Heart left ventricle (tissue), 13 donors: ENCODE measurements at regions not wholly inside any gene's neighbourhood (a gene's known extent, or its start where the extent isn't known, plus 50 kb on each side); places are given as distances from the start of the nearest gene placed in this dataset.

Experiments
- POLR2A ChIP-seq, 2 donors: fragments of 450-650 bp; IDR thresholded peaks; one replicate each; pipeline ENCODE4 v1.6.1; 2017; ENCODE audit warnings: antibody characterized with exemption in 2 of 2, mild to moderate bottlenecking in 2 of 2, moderate library complexity in 2 of 2
- TF ChIP-seq, protein P1 (sequence below), 12 donors: fragments of 200-600 bp; sonication (generic) in 4 of 12; IDR thresholded peaks; one replicate each; pipeline versions ENCODE4 v1.5.0 to v1.8.0; 2018 to 2022; ENCODE audit warnings: antibody characterized with exemption in 12 of 12, mild to moderate bottlenecking in 5 of 12
- donor health status: ischemic (EF 13 %, LVEDD 7.1; RV severe dilation, severe dysfunction).
- donor health status: DM: no; HTN: yes; CAD: no.
- donor health status: DM: no; HTN: no; CAD: no.
- donor health status: ischemic (EF 25% LVEDD 6.9; RV normal size, moderate dysfunction).
- donor health status: ischemic (EF 25% LVEDD 5.7; RV mildly dilated, moderate dysfunction).
- donor health status: ischemic (EF 35%, LVEDD 5.7; RV mildly dilated, moderate dysfunction).
- donor health status: nonischemic (EF 11% LVEDD 7.7; RV severe dilation, severe dysfunction).
- donor health status: DM: yes; HTN: yes; CAD: no.
- donor health status: PGD.
- donor health status: ischemic (EF 29% LVEDD 5.4; RV normal size, mild dysfunction).
- donor health status: nonischemic (EF 23%, LVEDD 6.1; RV moderate dilation, normal function).

GRCh38 chrY:8764184-8764583, 573.1 kb upstream of the TSPY4 start:
- TF ChIP-seq, protein P1, sequence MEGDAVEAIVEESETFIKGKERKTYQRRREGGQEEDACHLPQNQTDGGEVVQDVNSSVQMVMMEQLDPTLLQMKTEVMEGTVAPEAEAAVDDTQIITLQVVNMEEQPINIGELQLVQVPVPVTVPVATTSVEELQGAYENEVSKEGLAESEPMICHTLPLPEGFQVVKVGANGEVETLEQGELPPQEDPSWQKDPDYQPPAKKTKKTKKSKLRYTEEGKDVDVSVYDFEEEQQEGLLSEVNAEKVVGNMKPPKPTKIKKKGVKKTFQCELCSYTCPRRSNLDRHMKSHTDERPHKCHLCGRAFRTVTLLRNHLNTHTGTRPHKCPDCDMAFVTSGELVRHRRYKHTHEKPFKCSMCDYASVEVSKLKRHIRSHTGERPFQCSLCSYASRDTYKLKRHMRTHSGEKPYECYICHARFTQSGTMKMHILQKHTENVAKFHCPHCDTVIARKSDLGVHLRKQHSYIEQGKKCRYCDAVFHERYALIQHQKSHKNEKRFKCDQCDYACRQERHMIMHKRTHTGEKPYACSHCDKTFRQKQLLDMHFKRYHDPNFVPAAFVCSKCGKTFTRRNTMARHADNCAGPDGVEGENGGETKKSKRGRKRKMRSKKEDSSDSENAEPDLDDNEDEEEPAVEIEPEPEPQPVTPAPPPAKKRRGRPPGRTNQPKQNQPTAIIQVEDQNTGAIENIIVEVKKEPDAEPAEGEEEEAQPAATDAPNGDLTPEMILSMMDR (IDR thresholded peaks at IDR 0.05): no peak
- TF ChIP-seq POLR2A (IDR thresholded peaks at IDR 0.05): no peak
